ENCODE measurements at regions not wholly inside any gene's neighbourhood (a gene's known extent, or its start where the extent isn't known, plus 50 kb on each side); places are given as distances from the start of the nearest gene placed in this dataset.

GRCh38 chr1:98055457-98055856 is 134.6 kb upstream of the DPYD start:
- no peak for FAIRE-seq

- FAIRE-seq: no peak
Observed at GRCh38 chr1:98054786-98055185, 134.0 kb upstream of the DPYD start.

GRCh38 chr1:98054367-98054701 is 133.5 kb upstream of the DPYD start:
- no peak for FAIRE-seq

GRCh38 chr1:98053471-98054366 is 132.9 kb upstream of the DPYD start:
- no peak for FAIRE-seq

GRCh38 chr1:98051065-98051675 is 130.3 kb upstream of the DPYD start:
- peak; percentile 68 for FAIRE-seq

GRCh38 chr1:98049370-98050135 is 128.7 kb upstream of the DPYD start:
- FAIRE-seq: no peak

GRCh38 chr1:98048751-98049325 is 128.0 kb upstream of the DPYD start:
- FAIRE-seq: no peak

- FAIRE-seq: no peak
Observed at GRCh38 chr1:98048244-98048643, 127.4 kb upstream of the DPYD start.

- FAIRE-seq: no peak
Observed at GRCh38 chr1:98047171-98047570, 126.3 kb upstream of the DPYD start.

- no peak for FAIRE-seq
Observed at GRCh38 chr1:98045767-98046641, 125.2 kb upstream of the DPYD start.

GRCh38 chr1:98045211-98045766 is 124.5 kb upstream of the DPYD start:
- FAIRE-seq: no peak

GRCh38 chr1:98044766-98045165 is 123.9 kb upstream of the DPYD start:
- no peak for FAIRE-seq

GRCh38 chr1:98044071-98044697 is 123.3 kb upstream of the DPYD start:
- FAIRE-seq: no peak

GRCh38 chr1:98035602-98036002 is 114.8 kb upstream of the DPYD start:
- FAIRE-seq: no peak

- no peak for FAIRE-seq
Observed at GRCh38 chr1:98034505-98034904, 113.7 kb upstream of the DPYD start.

GRCh38 chr1:98032958-98033357 is 112.1 kb upstream of the DPYD start:
- FAIRE-seq: no peak

- no peak for FAIRE-seq
Observed at GRCh38 chr1:98030976-98031375, 110.1 kb upstream of the DPYD start.

- FAIRE-seq: no peak
Observed at GRCh38 chr1:98030483-98030882, 109.6 kb upstream of the DPYD start.

- FAIRE-seq: no peak
Observed at GRCh38 chr1:98028800-98029199, 108.0 kb upstream of the DPYD start.

GRCh38 chr1:98027103-98027705 is 106.4 kb upstream of the DPYD start:
- FAIRE-seq: no peak

GRCh38 chr1:98025858-98026257 is 105.0 kb upstream of the DPYD start:
- no peak for FAIRE-seq
